OCI-LY7 (cell line): ENCODE measurements at regions not wholly inside any gene's neighbourhood (a gene's known extent, or its start where the extent isn't known, plus 50 kb on each side); places are given as distances from the start of the nearest gene placed in this dataset.

Experiments
- EZH2phosphoT487 ChIP-seq: fragments of 200-600 bp; sonication (generic); IDR thresholded peaks from 2 replicates; pipeline ENCODE4 v1.6.1; 2018; ENCODE audit warnings: low read depth, borderline replicate concordance, mild to moderate bottlenecking, mixed run types, antibody characterized with exemption, low read length, moderate library complexity, mixed read lengths
- TF ChIP-seq, protein P1 (sequence below): fragments of 200-600 bp; sonication (generic); conservative IDR thresholded peaks from 2 replicates; pipeline ENCODE4 v1.5.1; 2014; ENCODE audit warnings: mild to moderate bottlenecking, antibody characterized with exemption, low read length, moderate library complexity, mixed read lengths

- TF ChIP-seq, protein P1, sequence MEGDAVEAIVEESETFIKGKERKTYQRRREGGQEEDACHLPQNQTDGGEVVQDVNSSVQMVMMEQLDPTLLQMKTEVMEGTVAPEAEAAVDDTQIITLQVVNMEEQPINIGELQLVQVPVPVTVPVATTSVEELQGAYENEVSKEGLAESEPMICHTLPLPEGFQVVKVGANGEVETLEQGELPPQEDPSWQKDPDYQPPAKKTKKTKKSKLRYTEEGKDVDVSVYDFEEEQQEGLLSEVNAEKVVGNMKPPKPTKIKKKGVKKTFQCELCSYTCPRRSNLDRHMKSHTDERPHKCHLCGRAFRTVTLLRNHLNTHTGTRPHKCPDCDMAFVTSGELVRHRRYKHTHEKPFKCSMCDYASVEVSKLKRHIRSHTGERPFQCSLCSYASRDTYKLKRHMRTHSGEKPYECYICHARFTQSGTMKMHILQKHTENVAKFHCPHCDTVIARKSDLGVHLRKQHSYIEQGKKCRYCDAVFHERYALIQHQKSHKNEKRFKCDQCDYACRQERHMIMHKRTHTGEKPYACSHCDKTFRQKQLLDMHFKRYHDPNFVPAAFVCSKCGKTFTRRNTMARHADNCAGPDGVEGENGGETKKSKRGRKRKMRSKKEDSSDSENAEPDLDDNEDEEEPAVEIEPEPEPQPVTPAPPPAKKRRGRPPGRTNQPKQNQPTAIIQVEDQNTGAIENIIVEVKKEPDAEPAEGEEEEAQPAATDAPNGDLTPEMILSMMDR, result no peak
- no peak for TF ChIP-seq EZH2phosphoT487
Observed at GRCh38 chr13:59358014-59358413, 805.7 kb downstream of the DIAPH3 start.
